ENCODE measurements at regions not wholly inside any gene's neighbourhood (a gene's known extent, or its start where the extent isn't known, plus 50 kb on each side); places are given as distances from the start of the nearest gene placed in this dataset.

DNA sequence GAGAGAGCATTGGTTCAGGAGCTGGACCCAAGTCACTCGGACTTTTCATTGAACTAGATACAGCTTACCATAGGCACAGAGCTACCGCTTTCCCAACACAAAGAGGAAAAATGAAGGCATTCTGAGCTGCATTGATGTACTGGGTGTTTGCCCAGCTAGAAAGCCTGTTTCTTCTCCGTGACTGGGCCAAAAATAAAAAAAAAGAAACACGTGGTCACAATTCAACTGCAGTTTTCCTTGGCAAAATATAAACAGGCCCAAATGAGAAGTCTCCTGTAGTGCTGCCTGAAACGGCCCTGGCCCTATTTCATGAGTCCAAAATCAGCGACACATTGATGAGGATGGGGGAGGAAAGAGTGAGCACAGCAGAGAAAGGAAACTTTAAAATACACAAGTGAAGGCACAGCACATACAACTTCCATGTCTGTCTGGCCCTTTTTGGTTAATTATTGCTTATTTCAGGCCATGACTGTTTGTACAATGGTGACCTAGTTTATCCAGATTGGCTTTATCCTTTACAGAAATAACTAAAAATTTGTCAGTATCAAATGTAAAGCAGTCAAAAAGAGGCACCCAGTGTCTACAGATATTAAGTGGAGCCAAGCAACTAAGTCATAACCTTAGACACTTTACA, 179.7 kb downstream of the ICOS start:
- TF ChIP-seq POLR2AphosphoS5 (IDR thresholded peaks at IDR 0.05) (no peak), EP300 (IDR thresholded peaks at IDR 0.05) (no peak), POLR2A (IDR thresholded peaks at IDR 0.05) (no peak)
- TF ChIP-seq, protein P1, sequence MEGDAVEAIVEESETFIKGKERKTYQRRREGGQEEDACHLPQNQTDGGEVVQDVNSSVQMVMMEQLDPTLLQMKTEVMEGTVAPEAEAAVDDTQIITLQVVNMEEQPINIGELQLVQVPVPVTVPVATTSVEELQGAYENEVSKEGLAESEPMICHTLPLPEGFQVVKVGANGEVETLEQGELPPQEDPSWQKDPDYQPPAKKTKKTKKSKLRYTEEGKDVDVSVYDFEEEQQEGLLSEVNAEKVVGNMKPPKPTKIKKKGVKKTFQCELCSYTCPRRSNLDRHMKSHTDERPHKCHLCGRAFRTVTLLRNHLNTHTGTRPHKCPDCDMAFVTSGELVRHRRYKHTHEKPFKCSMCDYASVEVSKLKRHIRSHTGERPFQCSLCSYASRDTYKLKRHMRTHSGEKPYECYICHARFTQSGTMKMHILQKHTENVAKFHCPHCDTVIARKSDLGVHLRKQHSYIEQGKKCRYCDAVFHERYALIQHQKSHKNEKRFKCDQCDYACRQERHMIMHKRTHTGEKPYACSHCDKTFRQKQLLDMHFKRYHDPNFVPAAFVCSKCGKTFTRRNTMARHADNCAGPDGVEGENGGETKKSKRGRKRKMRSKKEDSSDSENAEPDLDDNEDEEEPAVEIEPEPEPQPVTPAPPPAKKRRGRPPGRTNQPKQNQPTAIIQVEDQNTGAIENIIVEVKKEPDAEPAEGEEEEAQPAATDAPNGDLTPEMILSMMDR (IDR thresholded peaks at IDR 0.05): no peak
- intact Hi-C loops (cut with DNase I; ENCODE audit: low total_unique reads): no loop called here
- 50 to 64% (median 58%) methylated on average over 6 of the region's 6 CpGs for WGBS, 5 donors
- H3K9me3 ChIP-seq: no peaks in the 10 kb centered on the region
- H3K27me3 ChIP-seq: no peaks in the 10 kb centered on the region
- H3K36me3 ChIP-seq: no peaks in the 10 kb centered on the region
- H3K27ac ChIP-seq: peak overlapping the region in 2 of 5 donors; percentile 8 to 44
- H3K4me3 ChIP-seq: no peak overlapping the region
- peaks cover 0 to 51% (median 29%) of the 10 kb centered on the region in 4 donors for H3K4me1 ChIP-seq
- peak in 1 of 2 donors; percentile 60 for DNase-seq

DNA sequence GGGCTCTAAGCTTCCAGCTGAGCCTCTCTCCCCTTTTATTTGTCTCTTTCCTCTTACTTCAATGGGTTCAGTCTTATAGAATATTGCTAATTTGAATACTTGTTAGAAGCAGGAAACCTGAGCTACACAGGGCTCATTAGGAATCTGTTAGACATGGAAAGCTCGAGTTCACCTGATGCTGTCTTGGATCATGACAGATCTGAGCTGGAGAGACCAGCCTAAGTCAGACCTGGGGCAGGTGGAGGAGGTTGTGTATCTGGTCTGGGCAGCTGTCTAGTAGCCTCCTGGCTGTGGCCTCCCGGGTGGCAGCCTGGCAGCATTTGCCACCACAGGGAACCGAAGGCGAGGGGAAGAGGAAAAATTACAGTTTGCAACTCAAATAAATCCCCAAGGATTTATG, 185.9 kb downstream of the ICOS start:
- Histone ChIP-seq H3K9me3 (no peaks in the 10 kb centered on the region), H3K36me3 (no peaks in the 10 kb centered on the region), H3K27ac (no peak overlapping the region), H3K4me1 (no peaks in the 10 kb centered on the region), H3K27me3 (no peaks in the 10 kb centered on the region), H3K4me3 (no peak overlapping the region)
- intact Hi-C loops (cut with DNase I; ENCODE audit: low total_unique reads): no loop called here
- no peak for TF ChIP-seq EP300 (IDR thresholded peaks at IDR 0.05)
- no peak for TF ChIP-seq POLR2A (IDR thresholded peaks at IDR 0.05)
- no peak for TF ChIP-seq POLR2AphosphoS5 (IDR thresholded peaks at IDR 0.05)
- TF ChIP-seq, protein P1 (IDR thresholded peaks at IDR 0.05): no peak
- WGBS, 5 donors: 68 to 76% (median 73%) methylated on average over 4 of the region's 4 CpGs
- no peak for DNase-seq

DNA sequence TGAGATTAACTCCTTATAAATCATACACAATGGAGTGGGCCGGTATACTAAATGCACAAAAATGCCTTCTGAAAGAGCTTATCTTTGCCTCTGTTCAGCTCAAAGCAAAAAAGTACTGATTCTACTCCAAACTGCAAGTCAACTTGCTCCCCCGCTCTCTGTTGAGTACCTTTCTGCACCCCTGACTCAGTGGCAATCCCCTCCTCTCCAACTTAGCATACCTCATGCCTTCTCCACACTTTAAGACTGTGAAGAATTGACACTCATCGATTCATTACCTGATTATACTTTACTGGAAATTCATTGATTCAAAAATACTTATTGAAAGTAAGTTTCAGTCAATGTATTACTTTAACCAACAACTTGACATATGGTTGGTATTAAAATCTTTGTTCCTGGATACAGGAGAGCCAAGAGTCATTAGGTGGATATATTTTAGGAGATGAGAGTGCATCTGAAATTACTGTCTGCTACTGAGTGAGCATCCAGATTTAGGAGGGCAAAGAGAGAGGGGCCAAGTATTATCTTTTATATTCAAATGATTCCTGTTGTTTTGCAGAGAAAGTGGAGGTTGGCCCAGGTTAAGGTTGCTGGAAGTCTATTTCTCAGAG, 187.7 kb downstream of the ICOS start:
- 89 to 94% (median 91%) methylated on average over 3 of the region's 3 CpGs for WGBS, 5 donors
- Histone ChIP-seq H3K27me3 (no peaks in the 10 kb centered on the region), H3K4me3 (no peak overlapping the region), H3K36me3 (no peaks in the 10 kb centered on the region), H3K27ac (no peak overlapping the region), H3K9me3 (no peaks in the 10 kb centered on the region), H3K4me1 (no peaks in the 10 kb centered on the region)
- no peak for DNase-seq
- intact Hi-C loops (cut with DNase I; ENCODE audit: low total_unique reads): no loop called here
- TF ChIP-seq POLR2A (IDR thresholded peaks at IDR 0.05): no peak
- TF ChIP-seq, protein P1 (IDR thresholded peaks at IDR 0.05): no peak
- no peak for TF ChIP-seq POLR2AphosphoS5 (IDR thresholded peaks at IDR 0.05)
- TF ChIP-seq EP300 (IDR thresholded peaks at IDR 0.05): no peak

DNA sequence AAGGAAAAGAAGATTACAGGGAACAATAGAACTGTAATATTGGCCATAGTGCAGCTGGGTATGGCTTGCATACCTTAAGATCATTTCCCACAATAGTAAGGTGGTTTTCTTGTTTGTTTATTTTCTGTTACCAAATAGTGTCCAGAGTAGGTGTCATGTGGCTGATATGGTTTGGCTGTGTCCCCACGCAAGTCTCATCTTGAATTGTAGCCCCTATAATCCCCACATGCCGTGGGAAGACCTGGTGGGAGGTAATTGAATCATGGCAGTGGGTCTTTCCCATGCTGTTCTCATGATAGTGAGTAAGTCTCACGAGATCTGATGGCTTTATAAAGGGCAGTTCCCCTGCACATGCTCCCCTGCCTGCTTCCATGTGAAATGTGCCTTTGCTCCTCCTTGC, 190.1 kb downstream of the ICOS start:
- Histone ChIP-seq H3K27me3 (no peaks in the 10 kb centered on the region), H3K36me3 (no peaks in the 10 kb centered on the region), H3K4me1 (no peaks in the 10 kb centered on the region), H3K4me3 (no peak overlapping the region), H3K27ac (no peak overlapping the region), H3K9me3 (no peaks in the 10 kb centered on the region)
- no peak for DNase-seq
- WGBS, 5 donors: 74 to 82% (median 75%) methylated on average over 3 of the region's 3 CpGs
- TF ChIP-seq, protein P1 (IDR thresholded peaks at IDR 0.05): no peak
- no peak for TF ChIP-seq POLR2A (IDR thresholded peaks at IDR 0.05)
- intact Hi-C loops (cut with DNase I; ENCODE audit: low total_unique reads): no loop called here

All from stomach (tissue), 8 donors.